ENCODE measurements at regions not wholly inside any gene's neighbourhood (a gene's known extent, or its start where the extent isn't known, plus 50 kb on each side); places are given as distances from the start of the nearest gene placed in this dataset.
"Not testable (repeated sequence)": the region's sequence is repeated elsewhere in the genome, so short reads cannot be mapped to it uniquely, and the experiment has no call there.

DNA sequence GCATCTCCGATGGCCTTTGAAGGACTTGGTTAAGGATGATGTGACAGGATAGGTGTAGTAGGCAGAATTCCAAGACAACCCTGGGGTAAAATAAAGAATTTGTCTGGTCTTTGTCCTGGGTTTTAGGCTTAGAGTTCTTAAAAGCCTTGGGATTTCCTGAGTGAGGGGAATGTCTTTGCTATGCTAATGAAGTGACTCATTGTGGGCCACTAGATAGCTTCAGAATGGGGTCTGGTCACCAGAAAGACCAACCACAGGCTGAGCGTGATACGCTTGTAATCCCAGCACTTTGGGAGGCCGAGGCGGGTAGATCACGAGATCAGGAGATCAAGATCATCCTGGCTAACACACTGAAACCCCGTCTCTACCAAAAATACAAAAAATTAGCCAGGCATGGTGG lies 182.8 kb upstream of the TOX3 start:
- DNase-seq (ENCODE audit: low read depth) = no peak

DNA sequence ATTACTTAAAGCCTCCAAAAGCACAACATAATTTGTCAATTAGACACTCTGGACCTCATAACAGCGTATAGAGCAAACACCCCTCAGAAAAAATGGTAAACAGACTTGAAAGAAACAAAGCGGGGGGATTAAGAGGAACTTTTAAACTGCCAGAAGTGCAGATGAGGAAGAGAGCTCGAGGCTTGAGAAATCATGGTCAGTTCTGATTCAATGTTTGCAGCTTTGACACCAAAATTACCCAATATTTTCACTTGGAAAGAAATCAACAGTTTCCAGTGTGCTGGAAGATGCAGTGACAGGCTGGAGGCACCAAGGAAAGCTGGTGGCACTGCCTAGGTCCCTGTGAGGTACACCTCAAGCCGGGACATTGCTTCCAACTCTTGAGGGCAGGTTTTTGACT lies 180.9 kb upstream of the TOX3 start:
- no peak for DNase-seq (ENCODE audit: low read depth)

DNA sequence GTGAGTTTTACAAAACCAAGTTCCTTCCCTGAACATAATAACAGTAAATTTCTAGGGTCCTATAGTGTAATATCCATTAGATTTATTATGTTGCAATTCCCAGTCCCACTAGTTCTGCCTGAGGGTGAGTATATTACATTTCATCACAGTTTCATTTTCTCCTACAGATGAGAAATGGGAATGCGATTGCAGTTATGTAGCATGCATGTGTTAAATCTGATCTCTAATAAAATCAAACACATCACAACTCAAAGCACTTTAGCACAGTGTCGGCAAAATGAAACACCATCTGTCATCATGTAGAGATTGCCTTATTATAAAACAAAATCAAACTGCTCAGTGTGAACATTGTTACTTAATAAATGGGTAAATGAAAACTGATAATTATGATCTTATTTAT lies 180.5 kb upstream of the TOX3 start:
- no peak for DNase-seq (ENCODE audit: low read depth)

DNA sequence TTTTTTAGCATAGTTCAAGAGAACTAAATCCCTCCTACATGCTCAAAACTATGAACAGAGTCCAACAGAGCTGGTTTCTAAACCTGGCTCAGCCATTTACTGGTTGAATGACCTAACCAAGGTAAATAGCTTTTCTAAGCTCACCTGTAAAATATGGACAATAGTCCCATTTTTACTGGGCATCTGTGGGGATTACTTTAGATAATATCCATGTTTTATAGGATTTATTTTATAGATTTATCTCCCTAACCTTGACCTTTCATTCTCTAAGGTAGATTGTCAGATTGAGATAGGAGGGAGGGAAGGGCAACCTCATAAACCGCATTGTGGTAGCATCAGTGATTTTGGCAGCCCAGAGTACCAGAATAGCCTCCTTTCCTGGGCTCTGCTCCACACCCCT lies 178.5 kb upstream of the TOX3 start:
- DNase-seq (ENCODE audit: low read depth) = no peak

DNA sequence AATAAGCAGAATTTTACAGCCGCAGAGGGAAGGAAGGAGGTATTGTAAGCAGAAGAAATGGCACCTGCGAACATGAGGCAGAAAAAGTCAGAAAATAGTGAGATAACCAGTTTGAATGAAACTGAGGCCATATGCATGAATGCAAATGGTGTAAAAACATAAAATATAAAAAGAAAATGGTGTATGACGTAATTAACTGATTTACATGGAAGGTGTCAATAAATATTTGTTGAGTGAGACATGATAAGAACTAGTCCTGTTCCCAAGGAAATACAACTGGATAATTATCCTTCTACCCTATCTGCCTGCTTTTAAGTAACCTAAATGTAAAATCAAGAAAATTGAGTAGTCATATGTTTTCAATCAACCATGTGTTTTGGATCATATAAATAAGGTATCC lies 178.1 kb upstream of the TOX3 start:
- no peak for DNase-seq (ENCODE audit: low read depth)

DNA sequence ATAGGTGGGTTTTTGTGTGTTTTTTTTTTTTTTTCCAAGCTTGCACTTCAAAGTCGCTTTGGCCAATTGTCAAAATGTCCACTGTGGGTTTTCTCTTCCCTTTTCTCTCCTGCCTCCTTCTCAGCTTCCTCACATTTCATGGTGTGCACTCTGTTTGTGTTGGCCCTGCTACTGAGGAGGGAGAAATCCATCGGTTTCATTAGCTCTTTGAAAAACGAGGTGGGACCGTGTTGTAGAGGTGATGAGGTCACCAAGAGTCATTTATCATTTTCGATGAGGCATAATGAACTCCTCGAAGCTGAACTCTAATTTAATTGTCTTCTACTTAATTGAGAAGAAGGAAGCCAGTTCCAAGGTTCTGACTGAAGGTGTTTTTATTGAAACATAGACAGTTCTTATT lies 174.4 kb upstream of the TOX3 start:
- no peak for DNase-seq (ENCODE audit: low read depth)

DNA sequence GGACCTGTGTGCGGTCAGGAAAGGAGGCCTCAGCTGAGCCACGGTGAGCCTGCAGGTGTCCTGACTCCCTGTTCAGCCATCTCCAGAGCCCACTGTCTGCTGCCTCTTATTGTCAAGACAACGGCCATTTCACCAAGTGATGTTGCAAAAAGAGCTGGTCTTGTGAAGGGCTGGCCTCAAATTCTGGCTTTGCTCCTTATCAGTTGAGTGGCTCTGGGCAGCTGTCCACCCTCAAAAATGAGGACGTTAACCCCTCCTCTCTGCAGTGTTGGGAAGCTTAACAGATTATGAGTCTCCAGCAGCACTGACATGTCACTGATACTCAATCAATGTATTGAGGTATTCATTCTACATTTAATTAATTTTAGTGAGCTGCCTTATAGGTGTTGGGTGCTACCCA lies 171.1 kb upstream of the TOX3 start:
- DNase-seq (ENCODE audit: low read depth) = no peak

DNA sequence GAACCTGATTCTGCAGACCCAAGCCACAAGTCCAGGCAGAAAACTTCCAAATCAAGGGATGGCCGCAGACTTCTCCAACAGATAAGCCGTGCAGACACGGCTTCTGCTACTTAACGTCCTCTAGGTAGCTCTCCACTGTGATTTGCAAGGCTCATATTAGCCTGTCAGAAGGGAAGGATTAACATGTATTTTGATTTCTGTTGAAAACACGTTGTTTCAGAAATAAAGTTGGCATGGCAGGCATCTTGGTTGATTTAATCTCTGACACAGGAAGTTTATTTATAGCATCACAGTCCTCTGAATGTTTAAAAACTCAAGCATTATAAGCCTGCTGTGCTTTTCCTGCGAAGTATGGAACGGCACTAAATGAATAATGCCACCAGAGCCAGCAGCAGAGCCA lies 166.8 kb upstream of the TOX3 start:
- DNase-seq (ENCODE audit: low read depth) = no peak

DNA sequence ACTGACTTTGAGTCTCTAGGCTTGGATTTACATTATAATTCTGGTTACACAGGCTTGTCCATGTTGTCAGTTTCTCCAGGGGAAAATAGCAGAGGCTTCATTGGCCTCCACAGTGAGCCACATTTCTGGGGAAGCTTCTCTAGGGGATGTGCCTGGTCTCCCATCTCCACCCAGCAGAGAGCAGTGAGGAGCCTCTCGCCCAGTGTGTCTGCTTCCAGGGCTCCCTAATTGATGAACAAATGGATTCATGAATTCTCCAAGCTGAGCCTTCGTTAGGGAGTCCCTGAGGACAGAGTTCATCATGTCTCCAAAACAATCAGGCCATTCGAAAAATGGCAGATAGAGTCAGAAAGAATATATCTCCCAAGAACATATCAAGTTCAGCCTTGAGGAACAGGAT lies 162.4 kb upstream of the TOX3 start:
- no peak for DNase-seq (ENCODE audit: low read depth)

DNA sequence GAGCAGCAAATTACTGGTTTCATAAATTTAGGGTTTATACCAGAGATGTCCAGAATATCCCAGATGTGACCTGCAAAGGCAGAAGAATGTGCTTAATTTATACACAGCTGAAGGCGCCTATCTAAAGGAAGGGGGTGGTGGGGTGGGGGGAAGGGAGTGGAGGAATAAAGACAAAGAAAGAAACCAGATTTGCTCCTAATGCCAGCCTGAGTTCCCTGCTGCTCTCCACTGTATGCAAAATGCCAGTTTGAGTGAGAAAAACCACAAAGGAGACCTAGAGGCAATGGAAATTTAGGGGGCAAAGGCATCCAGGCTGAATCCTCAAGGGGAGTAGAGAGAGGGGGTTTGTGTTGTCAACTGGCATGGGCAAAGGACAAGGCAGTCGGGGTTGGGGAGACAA lies 161.5 kb upstream of the TOX3 start:
- no peak for DNase-seq (ENCODE audit: low read depth)

DNA sequence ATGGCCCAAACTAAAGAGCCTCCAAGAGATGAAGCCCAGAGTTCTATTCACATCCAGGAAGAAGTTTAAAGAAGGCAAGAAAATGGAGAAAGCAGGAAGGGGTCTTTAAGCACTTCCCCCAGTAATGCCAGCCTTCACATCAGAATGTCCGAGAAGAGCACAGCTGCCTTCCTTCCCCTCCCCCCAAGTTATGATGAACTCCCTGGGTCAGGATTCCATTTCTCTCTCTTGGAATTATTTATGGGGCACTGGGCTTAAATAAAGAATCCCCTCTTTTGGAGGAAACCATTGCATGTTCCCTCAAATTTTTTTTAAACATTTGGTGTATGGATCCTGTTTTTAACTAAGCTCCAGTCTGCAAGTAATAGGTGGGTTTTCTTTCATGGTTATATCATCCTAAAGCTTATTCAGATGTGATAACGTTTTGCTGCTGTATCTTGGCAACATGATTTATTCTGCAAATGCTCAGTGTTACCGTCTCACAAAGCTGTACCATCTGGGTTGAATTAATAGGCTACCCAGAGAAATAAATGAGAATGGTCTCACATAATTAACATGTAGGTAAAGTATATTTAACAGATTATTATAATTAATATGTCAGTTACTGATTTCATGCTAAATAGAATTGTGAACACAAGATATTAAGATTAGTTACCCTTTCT lies 160.9 kb upstream of the TOX3 start:
- no peak for DNase-seq (ENCODE audit: low read depth)

DNA sequence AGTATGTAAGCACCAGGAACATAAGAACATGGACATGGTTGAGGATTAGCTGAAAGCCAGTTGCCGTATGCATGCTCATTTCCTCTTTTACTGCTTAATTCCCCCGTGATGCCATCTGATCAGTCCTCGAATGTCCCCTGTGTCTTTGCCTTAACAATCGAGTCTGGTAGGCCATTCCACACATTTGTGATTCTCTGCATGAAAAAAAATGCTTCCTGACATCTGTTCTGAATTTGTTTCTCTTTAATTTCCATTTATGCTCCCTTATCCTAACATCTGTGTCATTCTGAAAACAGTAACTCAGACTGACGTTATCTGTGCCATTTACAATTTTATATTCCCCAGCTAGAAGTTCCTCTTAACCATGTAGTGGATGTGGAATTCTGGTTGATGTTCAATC lies 158.2 kb upstream of the TOX3 start:
- DNase-seq (ENCODE audit: low read depth) = no peak

DNA sequence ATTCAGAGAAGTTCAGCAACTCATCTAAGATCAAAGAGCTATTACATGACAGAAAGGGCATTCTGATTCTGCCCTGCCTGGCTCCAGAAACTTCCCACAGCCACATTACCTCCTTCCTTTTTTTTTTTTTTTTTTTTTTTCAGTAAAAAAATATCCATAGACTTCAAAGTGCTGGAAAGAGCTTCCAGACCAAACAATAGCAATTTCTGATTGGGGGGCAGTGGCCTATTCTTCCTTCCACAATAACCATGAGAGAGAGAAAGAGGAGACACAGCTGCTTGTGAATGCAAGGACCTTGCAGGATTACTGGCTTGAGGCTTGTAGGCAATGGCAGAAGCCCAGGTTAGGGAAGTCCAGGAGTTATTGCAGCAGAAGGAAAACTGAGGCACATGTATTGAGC lies 151.0 kb upstream of the TOX3 start:
- DNase-seq (ENCODE audit: low read depth) = no peak

DNA sequence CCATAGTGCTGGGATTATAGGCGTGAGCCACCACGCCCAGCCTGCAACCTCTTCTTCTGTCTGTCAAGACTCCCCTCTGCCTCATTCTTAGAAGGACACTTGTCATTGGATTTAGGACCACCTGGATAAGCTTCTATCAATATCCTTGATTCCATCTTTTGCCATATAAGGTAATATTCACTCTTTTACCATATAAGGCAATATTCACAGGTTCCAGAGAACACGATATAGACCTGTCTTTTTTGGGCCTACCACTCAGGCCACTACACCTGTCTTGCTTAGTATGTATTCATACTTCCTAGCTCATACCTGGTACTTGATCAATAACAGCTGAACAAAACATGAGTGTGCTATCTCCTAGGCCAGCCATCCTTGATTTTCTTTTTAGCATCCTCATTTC lies 149.2 kb upstream of the TOX3 start:
- DNase-seq (ENCODE audit: low read depth) = no peak

DNA sequence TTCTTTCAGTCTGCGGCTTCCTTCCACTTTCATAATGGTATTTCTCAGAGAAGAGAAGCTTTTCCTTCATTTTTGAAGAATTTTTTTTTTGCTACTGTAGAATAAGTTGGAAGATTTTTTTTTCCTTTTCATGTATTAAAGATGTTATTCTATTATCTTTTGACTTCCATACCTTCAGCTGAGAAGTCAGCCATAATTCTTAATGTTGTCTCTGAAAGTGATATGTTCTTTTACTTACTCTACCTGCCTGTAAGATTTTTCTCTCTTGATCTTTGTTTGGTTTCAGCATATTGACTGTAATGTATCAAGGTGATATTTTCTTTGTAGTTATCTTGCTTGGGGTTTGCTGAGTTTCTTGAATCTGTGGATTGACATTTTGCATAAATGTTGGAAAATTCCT lies 143.5 kb upstream of the TOX3 start:
- DNase-seq (ENCODE audit: low read depth) = no peak

DNA sequence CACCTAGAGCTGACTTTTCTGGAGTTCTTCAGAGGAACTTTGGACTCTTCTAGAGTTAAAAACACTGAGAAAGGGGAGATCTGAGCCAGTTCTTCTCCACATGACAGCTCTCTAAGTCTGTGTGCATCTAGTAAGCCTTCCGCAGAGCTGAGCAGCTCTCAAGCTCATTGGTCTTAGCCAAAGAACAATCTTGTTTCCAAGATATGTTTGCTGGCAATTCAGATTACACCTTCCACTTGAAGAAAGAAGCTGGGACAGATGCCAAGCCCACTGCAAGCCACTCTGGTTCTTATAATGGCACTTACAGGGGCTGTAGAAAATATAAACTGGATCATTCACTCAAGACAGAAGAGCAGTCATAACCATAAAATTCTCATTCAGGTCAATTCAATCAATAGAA lies 134.1 kb upstream of the TOX3 start:
- DNase-seq (ENCODE audit: low read depth) = no peak

DNA sequence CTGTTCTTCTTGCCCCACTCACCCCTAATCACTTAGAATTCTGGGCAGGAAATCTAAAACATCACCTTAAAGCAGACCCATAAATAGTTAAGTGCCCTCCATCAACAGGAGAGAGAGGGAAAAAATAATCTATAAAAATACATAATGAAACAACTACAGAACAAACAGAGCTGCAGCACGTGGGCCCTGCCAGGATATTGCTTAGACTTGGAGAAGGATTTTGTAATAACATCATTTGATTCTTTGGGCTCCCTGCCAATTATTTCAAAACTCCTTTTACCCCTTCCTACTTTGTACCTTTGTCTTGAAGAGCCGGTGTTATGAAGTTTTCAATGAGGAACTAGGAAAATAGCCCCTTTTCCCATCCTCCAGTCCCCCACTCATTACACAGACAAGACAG lies 130.6 kb upstream of the TOX3 start:
- no peak for DNase-seq (ENCODE audit: low read depth)

DNA sequence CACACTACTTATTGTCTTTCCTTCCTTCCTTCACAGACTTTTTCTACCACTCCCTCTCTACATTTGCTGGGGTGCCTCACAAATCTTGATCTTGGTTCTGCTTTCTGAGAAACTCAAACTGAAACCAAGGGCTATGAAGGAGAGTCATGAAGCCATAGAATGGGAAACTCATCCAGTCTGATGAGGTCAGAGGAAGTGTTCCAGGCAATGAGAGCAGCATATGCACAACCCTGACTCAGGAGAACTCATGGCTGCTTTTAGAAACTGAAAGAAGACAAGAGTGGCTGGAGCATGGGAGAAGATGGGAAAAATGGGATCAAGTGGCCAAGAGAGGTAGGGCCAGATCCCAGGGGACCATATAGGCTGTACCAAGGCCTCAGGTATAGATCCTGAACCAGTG lies 130.0 kb upstream of the TOX3 start:
- DNase-seq (ENCODE audit: low read depth) = no peak

DNA sequence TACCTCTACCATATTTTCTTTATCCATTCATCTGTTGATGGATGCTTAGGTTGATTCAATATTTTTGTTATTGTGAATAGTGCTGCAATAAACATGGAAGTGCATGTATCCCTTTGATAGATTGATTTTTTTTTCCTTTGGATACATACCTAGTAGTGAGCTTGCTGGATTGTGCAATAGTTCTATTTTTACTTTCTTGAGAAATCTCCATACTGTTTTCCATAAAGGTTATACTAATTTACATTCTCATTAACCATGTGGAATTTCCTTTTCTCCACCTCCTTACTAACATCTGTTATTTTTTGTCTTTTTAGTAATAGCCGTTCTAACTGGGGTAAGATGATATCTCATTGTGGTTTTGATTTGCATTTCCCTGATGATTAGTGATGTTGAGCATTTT lies 124.6 kb upstream of the TOX3 start:
- DNase-seq (ENCODE audit: low read depth) = no peak

DNA sequence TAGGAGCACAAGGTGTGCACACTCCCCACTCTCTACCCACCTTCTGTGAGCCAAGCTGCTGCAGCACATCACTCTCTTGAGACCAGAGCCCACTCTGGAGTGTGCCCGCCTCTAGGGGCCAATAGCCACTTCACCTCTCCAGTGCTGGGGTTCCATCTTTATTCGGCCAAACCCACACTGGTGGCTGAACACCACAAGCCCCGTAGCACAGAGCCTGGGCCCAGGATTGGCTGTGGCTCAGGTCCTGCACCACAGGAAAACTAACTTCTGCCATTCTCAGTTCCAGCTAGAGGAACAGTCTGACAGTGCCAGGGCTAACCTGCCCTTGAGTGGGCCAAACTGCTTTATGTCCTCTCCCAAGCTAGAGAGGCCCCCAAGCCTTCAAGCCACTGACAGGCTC lies 111.0 kb upstream of the TOX3 start:
- DNase-seq (ENCODE audit: low read depth) = no peak

DNA sequence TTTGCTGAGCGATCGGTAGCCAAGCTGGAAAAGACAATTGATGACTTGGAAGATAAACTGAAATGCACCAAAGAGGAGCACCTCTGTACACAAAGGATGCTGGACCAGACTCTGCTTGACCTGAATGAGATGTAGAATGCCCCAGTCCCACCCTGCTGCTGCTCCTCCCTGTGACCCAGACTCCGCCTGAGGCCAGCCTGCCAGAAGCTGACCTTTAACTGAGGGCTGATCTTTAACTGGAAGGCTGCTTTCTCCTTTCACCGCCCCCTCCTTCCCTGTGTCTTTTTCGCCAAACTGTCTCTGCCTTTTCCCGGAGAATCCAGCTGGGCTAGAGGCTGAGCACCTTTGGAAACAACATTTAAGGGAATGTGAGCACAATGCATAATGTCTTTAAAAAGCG lies 109.0 kb upstream of the TOX3 start:
- DNase-seq (ENCODE audit: low read depth) = not testable (repeated sequence)

DNA sequence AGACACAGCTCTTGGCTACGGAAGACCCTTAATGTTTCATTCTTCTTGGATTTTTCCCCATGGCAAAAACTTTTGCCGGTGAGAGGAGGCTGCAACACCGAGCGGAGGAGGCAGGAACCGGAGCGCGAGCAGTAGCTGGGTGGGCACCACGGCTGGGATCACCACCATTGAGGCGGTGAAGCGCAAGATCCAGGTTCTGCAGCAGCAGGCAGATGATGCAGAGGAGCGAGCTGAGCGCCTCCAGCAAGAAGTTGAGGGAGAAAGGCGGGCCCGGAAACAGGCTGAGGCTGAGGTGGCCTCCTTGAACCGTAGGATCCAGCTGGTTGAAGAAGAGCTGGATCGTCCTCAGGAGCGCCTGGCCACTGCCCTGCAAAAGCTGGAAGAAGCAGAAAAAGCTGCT lies 108.2 kb upstream of the TOX3 start:
- not testable (repeated sequence) for DNase-seq (ENCODE audit: low read depth)

DNA sequence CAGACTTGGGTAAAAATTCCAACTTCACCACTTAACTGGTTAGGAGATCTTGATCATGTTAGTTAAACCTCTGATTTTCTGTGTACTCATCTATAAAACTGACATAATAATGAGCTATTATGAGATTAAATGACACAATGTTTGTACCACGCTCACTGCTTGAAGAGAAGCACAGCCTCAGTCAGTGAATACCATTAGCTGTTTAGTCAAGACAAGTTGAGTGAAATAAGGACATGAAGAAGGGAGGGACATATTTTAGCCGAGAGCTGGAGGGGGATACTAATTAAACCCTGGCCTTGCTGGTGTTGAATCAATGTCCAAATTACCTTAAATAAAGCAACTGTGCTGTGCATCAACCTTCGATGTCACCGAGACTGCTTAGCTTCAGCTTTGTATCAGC lies 105.1 kb upstream of the TOX3 start:
- DNase-seq (ENCODE audit: low read depth) = no peak

DNA sequence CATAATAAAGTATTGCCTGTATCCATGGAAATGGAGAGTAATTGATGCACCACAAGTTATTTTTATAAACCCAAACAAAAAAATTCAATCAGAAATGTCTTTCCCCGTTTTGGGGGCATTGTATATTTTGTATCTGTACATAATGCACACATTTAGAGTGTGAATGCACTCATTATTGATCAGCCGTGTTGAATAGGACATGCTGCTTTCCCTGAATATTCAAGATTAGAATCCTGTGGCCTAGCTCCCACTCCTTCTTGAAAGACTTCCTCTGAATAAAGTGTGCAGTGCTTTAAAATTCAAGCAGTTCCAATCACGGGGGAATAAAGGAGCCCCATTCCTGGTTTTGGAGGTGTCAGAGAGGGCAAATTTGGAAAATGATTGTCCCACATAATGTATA lies 103.8 kb upstream of the TOX3 start:
- no peak for DNase-seq (ENCODE audit: low read depth)

DNA sequence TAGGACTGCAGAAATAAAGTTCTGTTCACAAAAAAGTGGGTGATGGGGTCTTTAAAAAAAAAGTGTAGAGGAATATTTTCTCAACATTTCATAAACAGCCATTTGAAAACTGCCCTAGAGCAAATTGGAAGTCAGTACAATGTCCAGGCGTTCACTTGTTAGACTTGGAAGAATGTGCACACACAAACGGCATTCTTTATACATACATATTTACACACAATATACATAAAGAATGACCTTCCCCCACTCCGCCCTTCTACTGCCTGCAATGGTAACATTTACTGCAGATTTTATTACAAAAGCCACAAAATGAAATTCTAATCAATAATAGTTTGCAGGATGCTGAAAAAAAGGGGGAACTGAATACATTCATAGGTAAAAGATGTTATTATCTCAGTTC lies 103.4 kb upstream of the TOX3 start:
- no peak for DNase-seq (ENCODE audit: low read depth)
